GM18909 (cell line): ENCODE measurements at regions not wholly inside any gene's neighbourhood (a gene's known extent, or its start where the extent isn't known, plus 50 kb on each side); places are given as distances from the start of the nearest gene placed in this dataset.
"Not testable (repeated sequence)": the region's sequence is repeated elsewhere in the genome, so short reads cannot be mapped to it uniquely, and the experiment has no call there.

Source experiments
- ATAC-seq: cut with Tn5 transposase; IDR thresholded peaks from one replicate; pipeline ENCODE4 v1.9.1; 2021; ENCODE audit warnings: mild to moderate bottlenecking; ENCODE audit not compliant: unreplicated experiment, poor library complexity

GRCh38 chr3:40690749-40691451, 166.1 kb downstream of the ZNF621 start:
- no peak for ATAC-seq

GRCh38 chr3:40691452-40691861, 166.7 kb downstream of the ZNF621 start:
- no peak for ATAC-seq

GRCh38 chr3:40695848-40696247, 171.1 kb downstream of the ZNF621 start:
- no peak for ATAC-seq

- ATAC-seq = not testable (repeated sequence)
These were observed 173.9 kb downstream of the ZNF621 start for GRCh38 chr3:40698611-40699010.

GRCh38 chr3:40701016-40701588, 176.3 kb downstream of the ZNF621 start:
- no peak for ATAC-seq

- no peak for ATAC-seq
These were observed 179.5 kb downstream of the ZNF621 start for GRCh38 chr3:40704224-40704623.

GRCh38 chr3:40705663-40706062, 180.9 kb downstream of the ZNF621 start:
- ATAC-seq = no peak

- ATAC-seq = no peak
These were observed 188.5 kb downstream of the ZNF621 start for GRCh38 chr3:40713306-40713705.

GRCh38 chr3:40713795-40714194, 189.0 kb downstream of the ZNF621 start:
- ATAC-seq = no peak

GRCh38 chr3:40714771-40715345, 190.1 kb downstream of the ZNF621 start:
- no peak for ATAC-seq

- no peak for ATAC-seq
These were observed 190.8 kb downstream of the ZNF621 start for GRCh38 chr3:40715551-40715950.

- ATAC-seq = no peak
These were observed 192.7 kb downstream of the ZNF621 start for GRCh38 chr3:40717471-40717870.

GRCh38 chr3:40718209-40718608, 193.4 kb downstream of the ZNF621 start:
- ATAC-seq = peak; percentile 26

- peak; percentile 93 for ATAC-seq
These were observed 193.9 kb downstream of the ZNF621 start for GRCh38 chr3:40718681-40719080.

- ATAC-seq = no peak
These were observed 195.0 kb downstream of the ZNF621 start for GRCh38 chr3:40719660-40720287.

GRCh38 chr3:40720341-40720740, 195.6 kb downstream of the ZNF621 start:
- ATAC-seq = no peak

GRCh38 chr3:40720863-40721262, 196.1 kb downstream of the ZNF621 start:
- no peak for ATAC-seq

- ATAC-seq = no peak
These were observed 198.4 kb downstream of the ZNF621 start for GRCh38 chr3:40723083-40723660.

- no peak for ATAC-seq
These were observed 200.3 kb downstream of the ZNF621 start for GRCh38 chr3:40725031-40725430.

- ATAC-seq = no peak
These were observed 206.7 kb downstream of the ZNF621 start for GRCh38 chr3:40731445-40731844.

GRCh38 chr3:40736943-40737342, 212.2 kb downstream of the ZNF621 start:
- no peak for ATAC-seq
